Naive thymus-derived CD8-positive, alpha-beta T cell (primary cell): ENCODE measurements at regions not wholly inside any gene's neighbourhood (a gene's known extent, or its start where the extent isn't known, plus 50 kb on each side); places are given as distances from the start of the nearest gene placed in this dataset.

ENCODE experiments used
- ATAC-seq, 2 donors: fragments of 150-1000 bp; cut with Tn5 transposase in 1 of 2; sonication (Bioruptor Pico), chemical (Tn5 transposase) in 1 of 2; 1 replicate in 1 of 2; 2 replicates in 1 of 2; pipeline ENCODE4 v1.10.0; 2021; ENCODE audit warnings: mild to moderate bottlenecking in 2 of 2, moderate library complexity in 2 of 2
- POLR2A ChIA-PET: fragments of 350-600 bp; sonication (Branson Sonifier 250); formaldehyde crosslinking; loops from one replicate; lab custom pipeline; 2021; ENCODE audit warnings: antibody characterized with exemption; lab: Charles Lee
- DNase-seq, 10 donors: peaks; one replicate each; pipeline versions ENCODE4 v3.0.0 to v3.0.0-alpha.2; 2020 to 2022
- H3K27ac Mint-ChIP-seq, 10 donors: one replicate each; pipeline ENCODE4 v1.8.0; 2020 to 2022; ENCODE audit warnings: mild to moderate bottlenecking in 10 of 10, mixed read lengths in 10 of 10, moderate library complexity in 4 of 10, inconsistent platforms in 1 of 10
- H3K27me3 Mint-ChIP-seq, 5 donors: one replicate each; pipeline ENCODE4 v1.8.0; 2021 to 2022; ENCODE audit warnings: mixed read lengths in 5 of 5
- H3K36me3 Mint-ChIP-seq, 3 donors: one replicate each; pipeline ENCODE4 v1.8.0; 2020 to 2022; ENCODE audit warnings: mixed read lengths in 3 of 3, mild to moderate bottlenecking in 2 of 3, inconsistent platforms in 1 of 3
- H3K4me1 Mint-ChIP-seq, 4 donors: one replicate each; pipeline ENCODE4 v1.8.0; 2021 to 2022; ENCODE audit warnings: mixed read lengths in 4 of 4
- H3K4me3 Mint-ChIP-seq, 10 donors: one replicate each; pipeline ENCODE4 v1.8.0; 2020 to 2022; ENCODE audit warnings: mild to moderate bottlenecking in 10 of 10, mixed read lengths in 10 of 10, moderate library complexity in 6 of 10, inconsistent platforms in 1 of 10
- H3K9me3 Mint-ChIP-seq, 9 donors: one replicate each; pipeline ENCODE4 v1.8.0; 2020 to 2022; ENCODE audit warnings: mixed read lengths in 9 of 9, mild to moderate bottlenecking in 3 of 9, inconsistent platforms in 1 of 9, moderate library complexity in 1 of 9

- no peak overlapping the region for H3K4me3 Mint-ChIP-seq
- DNase-seq, result no peak
- POLR2A ChIA-PET, result no interaction called here
- peaks cover 0 to 5% (median 0%) of the 10 kb centered on the region in 3 donors for H3K36me3 Mint-ChIP-seq
- no peaks in the 10 kb centered on the region for H3K27me3 Mint-ChIP-seq
- peaks cover 2 to 19% (median 7%) of the 10 kb centered on the region in 9 donors for H3K9me3 Mint-ChIP-seq
- H3K27ac Mint-ChIP-seq, result no peak overlapping the region
- no peak for ATAC-seq
- no peaks in the 10 kb centered on the region for H3K4me1 Mint-ChIP-seq
Measured at GRCh38 chr12:127728285-127728684, 538.7 kb upstream of the TMEM132C start.

GRCh38 chr12:127728729-127729128, 538.2 kb upstream of the TMEM132C start:
- Mint-ChIP-seq H3K4me1 (no peaks in the 10 kb centered on the region), H3K27ac (no peak overlapping the region), H3K36me3 (peaks cover 0 to 5% (median 0%) of the 10 kb centered on the region in 3 donors)

GRCh38 chr12:127729381-127729780, 537.6 kb upstream of the TMEM132C start:
- no peak overlapping the region for H3K4me3 Mint-ChIP-seq
- no peaks in the 10 kb centered on the region for H3K27me3 Mint-ChIP-seq
- H3K9me3 Mint-ChIP-seq, result peaks cover 2 to 18% (median 7%) of the 10 kb centered on the region in 9 donors
- no peaks in the 10 kb centered on the region for H3K4me1 Mint-ChIP-seq
- DNase-seq, result no peak
- POLR2A ChIA-PET, result no interaction called here
- ATAC-seq, result no peak
- peaks cover 0 to 5% (median 0%) of the 10 kb centered on the region in 3 donors for H3K36me3 Mint-ChIP-seq
- H3K27ac Mint-ChIP-seq, result no peak overlapping the region

More at GRCh38 chr12:127728729-127729128, 538.2 kb upstream of the TMEM132C start:
- no peak overlapping the region for H3K4me3 Mint-ChIP-seq
- ATAC-seq (no peak), DNase-seq (no peak)
- H3K9me3 Mint-ChIP-seq, result peaks cover 2 to 19% (median 7%) of the 10 kb centered on the region in 9 donors
- POLR2A ChIA-PET, result no interaction called here
- H3K27me3 Mint-ChIP-seq, result no peaks in the 10 kb centered on the region

- H3K27ac Mint-ChIP-seq, result no peak overlapping the region
- POLR2A ChIA-PET, result no interaction called here
- peaks cover 2 to 18% (median 6%) of the 10 kb centered on the region in 9 donors for H3K9me3 Mint-ChIP-seq
- no peaks in the 10 kb centered on the region for H3K27me3 Mint-ChIP-seq
- no peak for ATAC-seq
- H3K36me3 Mint-ChIP-seq, result peaks cover 0 to 5% (median 0%) of the 10 kb centered on the region in 3 donors
- no peak for DNase-seq
- H3K4me3 Mint-ChIP-seq, result no peak overlapping the region
- H3K4me1 Mint-ChIP-seq, result no peaks in the 10 kb centered on the region
Measured at GRCh38 chr12:127731657-127732056, 535.3 kb upstream of the TMEM132C start.

GRCh38 chr12:127742231-127742630, 524.7 kb upstream of the TMEM132C start:
- no peaks in the 10 kb centered on the region for H3K4me1 Mint-ChIP-seq
- H3K4me3 Mint-ChIP-seq, result no peak overlapping the region
- peak overlapping the region in 1 of 10 donors; percentile 33 for H3K27ac Mint-ChIP-seq
- no peaks in the 10 kb centered on the region for H3K27me3 Mint-ChIP-seq
- H3K36me3 Mint-ChIP-seq, result no peaks in the 10 kb centered on the region
- POLR2A ChIA-PET, result no interaction called here
- DNase-seq (no peak), ATAC-seq (no peak)
- peaks cover 0 to 7% (median 2%) of the 10 kb centered on the region in 9 donors for H3K9me3 Mint-ChIP-seq

- no peak overlapping the region for H3K27ac Mint-ChIP-seq
- POLR2A ChIA-PET, result no interaction called here
- DNase-seq (no peak), ATAC-seq (no peak)
- no peaks in the 10 kb centered on the region for H3K36me3 Mint-ChIP-seq
- H3K27me3 Mint-ChIP-seq, result peaks cover 0 to 5% (median 0%) of the 10 kb centered on the region in 5 donors
- no peak overlapping the region for H3K4me3 Mint-ChIP-seq
- H3K9me3 Mint-ChIP-seq, result peaks cover 0 to 6% (median 0%) of the 10 kb centered on the region in 9 donors
- H3K4me1 Mint-ChIP-seq, result no peaks in the 10 kb centered on the region
Measured at GRCh38 chr12:127745469-127746212, 521.3 kb upstream of the TMEM132C start.

- peaks cover 0 to 6% (median 0%) of the 10 kb centered on the region in 5 donors for H3K27me3 Mint-ChIP-seq
- no peaks in the 10 kb centered on the region for H3K36me3 Mint-ChIP-seq
- H3K4me3 Mint-ChIP-seq, result no peak overlapping the region
- H3K27ac Mint-ChIP-seq, result no peak overlapping the region
- no peaks in the 10 kb centered on the region for H3K4me1 Mint-ChIP-seq
- ATAC-seq (no peak), DNase-seq (no peak)
- POLR2A ChIA-PET, result no interaction called here
- peaks cover 0 to 9% (median 4%) of the 10 kb centered on the region in 9 donors for H3K9me3 Mint-ChIP-seq
Measured at GRCh38 chr12:127749416-127749815, 517.6 kb upstream of the TMEM132C start.

- Mint-ChIP-seq H3K4me3 (no peak overlapping the region), H3K36me3 (no peaks in the 10 kb centered on the region), H3K27me3 (peaks cover 0 to 6% (median 0%) of the 10 kb centered on the region in 5 donors), H3K27ac (no peak overlapping the region), H3K9me3 (peaks cover 0 to 11% (median 8%) of the 10 kb centered on the region in 9 donors), H3K4me1 (no peaks in the 10 kb centered on the region)
- DNase-seq (no peak), ATAC-seq (no peak)
- POLR2A ChIA-PET, result no interaction called here
Measured at GRCh38 chr12:127750076-127750840, 516.7 kb upstream of the TMEM132C start.

- Mint-ChIP-seq H3K27ac (no peak overlapping the region), H3K4me3 (no peak overlapping the region), H3K9me3 (peaks cover 0 to 29% (median 14%) of the 10 kb centered on the region in 9 donors), H3K4me1 (no peaks in the 10 kb centered on the region), H3K27me3 (peaks cover 0 to 8% (median 2%) of the 10 kb centered on the region in 5 donors), H3K36me3 (peaks cover 0 to 10% (median 0%) of the 10 kb centered on the region in 3 donors)
- POLR2A ChIA-PET, result no interaction called here
- no peak for ATAC-seq
- no peak for DNase-seq
Measured at GRCh38 chr12:127752802-127753201, 514.2 kb upstream of the TMEM132C start.

GRCh38 chr12:127760357-127760756, 506.6 kb upstream of the TMEM132C start:
- Mint-ChIP-seq H3K9me3 (peaks cover 8 to 33% (median 19%) of the 10 kb centered on the region in 9 donors), H3K27me3 (peaks cover 0 to 3% (median 2%) of the 10 kb centered on the region in 5 donors), H3K4me3 (no peak overlapping the region), H3K36me3 (peaks cover 0 to 16% (median 0%) of the 10 kb centered on the region in 3 donors), H3K4me1 (no peaks in the 10 kb centered on the region), H3K27ac (no peak overlapping the region)
- no peak for DNase-seq
- no peak for ATAC-seq
- POLR2A ChIA-PET, result no interaction called here

- H3K27ac Mint-ChIP-seq, result no peak overlapping the region
- peaks cover 0 to 3% (median 2%) of the 10 kb centered on the region in 5 donors for H3K27me3 Mint-ChIP-seq
- POLR2A ChIA-PET, result no interaction called here
- DNase-seq, result no peak
- ATAC-seq, result no peak
- no peaks in the 10 kb centered on the region for H3K4me1 Mint-ChIP-seq
- peaks cover 8 to 30% (median 20%) of the 10 kb centered on the region in 9 donors for H3K9me3 Mint-ChIP-seq
- peaks cover 0 to 16% (median 0%) of the 10 kb centered on the region in 3 donors for H3K36me3 Mint-ChIP-seq
- H3K4me3 Mint-ChIP-seq, result no peak overlapping the region
Measured at GRCh38 chr12:127760996-127761395, 506.0 kb upstream of the TMEM132C start.

GRCh38 chr12:127761880-127762279, 505.1 kb upstream of the TMEM132C start:
- DNase-seq (no peak), ATAC-seq (no peak)
- H3K27me3 Mint-ChIP-seq, result peaks cover 0 to 2% (median 0%) of the 10 kb centered on the region in 5 donors
- H3K36me3 Mint-ChIP-seq, result peaks cover 0 to 9% (median 0%) of the 10 kb centered on the region in 3 donors
- H3K9me3 Mint-ChIP-seq, result peaks cover 8 to 21% (median 13%) of the 10 kb centered on the region in 9 donors
- H3K4me3 Mint-ChIP-seq, result no peak overlapping the region
- no peak overlapping the region for H3K27ac Mint-ChIP-seq
- H3K4me1 Mint-ChIP-seq, result no peaks in the 10 kb centered on the region
- POLR2A ChIA-PET, result no interaction called here

GRCh38 chr12:127767656-127768055, 499.3 kb upstream of the TMEM132C start:
- H3K27me3 Mint-ChIP-seq, result peaks cover 0 to 9% (median 2%) of the 10 kb centered on the region in 5 donors
- POLR2A ChIA-PET, result no interaction called here
- no peak overlapping the region for H3K4me3 Mint-ChIP-seq

More at GRCh38 chr12:127767656-127768055, 499.3 kb upstream of the TMEM132C start:
- peaks cover 0 to 5% (median 0%) of the 10 kb centered on the region in 3 donors for H3K36me3 Mint-ChIP-seq
- ATAC-seq, result no peak
- H3K9me3 Mint-ChIP-seq, result peaks cover 4 to 31% (median 8%) of the 10 kb centered on the region in 9 donors
- no peaks in the 10 kb centered on the region for H3K4me1 Mint-ChIP-seq
- DNase-seq, result no peak
- no peak overlapping the region for H3K27ac Mint-ChIP-seq
